Neuronal stem cell (in vitro differentiated cells): ENCODE measurements at regions not wholly inside any gene's neighbourhood (a gene's known extent, or its start where the extent isn't known, plus 50 kb on each side); places are given as distances from the start of the nearest gene placed in this dataset.

Experiments
- DNase-seq: peaks from one replicate; pipeline ENCODE4 v3.0.0-alpha.2; 2013; ENCODE audit warnings: low spot score
- H2AFZ ChIP-seq: one replicate; pipeline ENCODE4 v1.6.1; 2013; ENCODE audit warnings: mild to moderate bottlenecking, low read length, inconsistent platforms
- H2AK5ac ChIP-seq: 2 replicates; pipeline ENCODE4 v1.6.1; 2013; ENCODE audit warnings: low read depth, mild to moderate bottlenecking, inconsistent platforms, low read length, moderate library complexity, mixed read lengths
- H2BK120ac ChIP-seq: 2 replicates; pipeline ENCODE4 v1.6.1; 2013; ENCODE audit warnings: low read depth, mild to moderate bottlenecking, inconsistent platforms, low read length, moderate library complexity, mixed read lengths
- H2BK12ac ChIP-seq: one replicate; pipeline ENCODE4 v1.6.1; 2013; ENCODE audit warnings: low read length, inconsistent platforms
- H2BK15ac ChIP-seq: 2 replicates; pipeline ENCODE4 v1.6.1; 2013; ENCODE audit warnings: mild to moderate bottlenecking, low read length, inconsistent platforms, mixed read lengths
- H2BK5ac ChIP-seq: one replicate; pipeline ENCODE4 v1.6.1; 2013; ENCODE audit warnings: inconsistent platforms, mild to moderate bottlenecking, low read length, moderate library complexity
- H3K14ac ChIP-seq: one replicate; pipeline ENCODE4 v1.6.1; 2013; ENCODE audit warnings: low read length, inconsistent platforms
- H3K18ac ChIP-seq: 2 replicates; pipeline ENCODE4 v1.6.1; 2013; ENCODE audit warnings: low read length, inconsistent platforms
- H3K23ac ChIP-seq: 2 replicates; pipeline ENCODE4 v1.6.1; 2013; ENCODE audit warnings: low read depth, mild to moderate bottlenecking, mixed read lengths, low read length, inconsistent platforms; ENCODE audit not compliant: poor library complexity
- H3K27ac ChIP-seq: replicated peaks from 3 replicates; pipeline ENCODE4 v1.5.1; 2013; ENCODE audit warnings: low read length, inconsistent platforms
- H3K27me3 ChIP-seq, 3 experiments: 2 replicates each; pipeline ENCODE4 v1.6.1; 2013; ENCODE audit warnings: low read length in 3 of 3, mild to moderate bottlenecking in 2 of 3, inconsistent platforms in 1 of 3, low read depth in 1 of 3, mixed read lengths in 1 of 3, moderate library complexity in 1 of 3; ENCODE audit not compliant: control insufficient read depth in 3 of 3, insufficient read depth in 3 of 3
- H3K36me3 ChIP-seq, 2 donors: replicated peaks in 1 of 2; 2 replicates each; pipeline ENCODE4 v1.6.1; 2013; ENCODE audit warnings: low read length in 2 of 2; ENCODE audit not compliant: control insufficient read depth in 2 of 2, insufficient read depth in 2 of 2
- H3K4ac ChIP-seq: 2 replicates; pipeline ENCODE4 v1.6.1; 2013; ENCODE audit warnings: inconsistent platforms, mild to moderate bottlenecking, low read length, moderate library complexity
- H3K4me1 ChIP-seq, 2 donors: 1 replicate in 1 of 2; 2 replicates in 1 of 2; pipeline ENCODE4 v1.6.1; 2013; ENCODE audit warnings: low read length in 2 of 2, low read depth in 1 of 2; ENCODE audit not compliant: control insufficient read depth in 2 of 2, insufficient read depth in 1 of 2
- H3K4me2 ChIP-seq: one replicate; pipeline ENCODE4 v1.6.1; 2013; ENCODE audit warnings: mild to moderate bottlenecking, low read length, inconsistent platforms; ENCODE audit not compliant: insufficient read depth, poor library complexity, severe bottlenecking
- H3K4me3 ChIP-seq, 2 donors: 2 replicates each; pipeline ENCODE4 v1.5.1; 2013; ENCODE audit warnings: low read length in 2 of 2, mild to moderate bottlenecking in 2 of 2, inconsistent platforms in 1 of 2, moderate library complexity in 1 of 2
- H3K79me1 ChIP-seq: one replicate; pipeline ENCODE4 v1.6.1; 2013; ENCODE audit warnings: low read depth, mild to moderate bottlenecking, inconsistent platforms, low read length, moderate library complexity
- H3K9ac ChIP-seq: one replicate; pipeline ENCODE4 v1.6.1; 2013; ENCODE audit warnings: mild to moderate bottlenecking, low read depth, low read length, inconsistent platforms; ENCODE audit not compliant: poor library complexity
- H3K9me3 ChIP-seq, 2 donors: replicated peaks in 1 of 2; 2 replicates each; pipeline versions ENCODE3 to v1.6.1; 2013; ENCODE audit warnings: low read length in 2 of 2, mild to moderate bottlenecking in 2 of 2, inconsistent platforms in 1 of 2, low read depth in 1 of 2, mixed read lengths in 1 of 2, moderate library complexity in 1 of 2; ENCODE audit not compliant: control insufficient read depth in 2 of 2, insufficient read depth in 1 of 2
- H4K8ac ChIP-seq: one replicate; pipeline ENCODE4 v1.6.1; 2013; ENCODE audit warnings: low read depth, mild to moderate bottlenecking, inconsistent platforms, low read length, moderate library complexity
- H4K91ac ChIP-seq: one replicate; pipeline ENCODE4 v1.6.1; 2013; ENCODE audit warnings: low read length, low read depth, mild to moderate bottlenecking, inconsistent platforms; ENCODE audit not compliant: poor library complexity
- WGBS, 2 donors: extraction: QIAGEN DNeasy Blood & Tissue Kit; methylation state at CpG; one replicate each; pipeline ENCODE4 v1.1.7; 2013; ENCODE audit warnings: missing lambda C conversion rate in 2 of 2, mixed read lengths in 1 of 2; ENCODE audit not compliant: insufficient read length in 2 of 2, insufficient replicate concordance in 1 of 2; ENCODE audit errors: extremely low coverage in 2 of 2; 5-methylcytosine and 5-hydroxymethylcytosine counted together

DNA sequence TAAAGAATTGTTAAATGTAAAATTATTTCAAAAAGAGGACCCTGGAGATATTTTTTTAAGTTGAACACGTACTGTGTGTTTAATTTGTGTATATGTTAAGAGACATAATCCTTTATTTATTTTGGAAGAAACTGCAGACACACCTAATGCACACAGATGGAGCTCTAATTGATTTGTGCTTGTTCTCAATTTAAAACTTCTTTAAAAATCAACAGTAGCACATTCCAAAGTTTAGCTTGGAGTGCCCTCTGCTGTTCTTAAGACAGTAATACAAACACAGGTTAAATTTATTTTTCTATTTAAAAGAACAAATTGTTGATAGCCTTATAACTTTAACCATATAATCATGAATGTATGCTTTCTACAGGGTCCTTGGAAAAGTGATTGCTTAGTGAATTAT, 277.6 kb upstream of the ADAMTS16 start:
- Histone ChIP-seq H3K4me3 (no peak overlapping the region), H4K91ac (no peak overlapping the region), H3K14ac (no peak overlapping the region), H2BK5ac (no peak overlapping the region), H4K8ac (no peak overlapping the region), H3K18ac (no peak overlapping the region), H2BK15ac (no peak overlapping the region), H3K4me1 (no peaks in the 10 kb centered on the region), H2BK120ac (no peak overlapping the region), H3K23ac (no peak overlapping the region), H3K27ac (no peak overlapping the region), H3K4me2 (no peak overlapping the region), H3K27me3 (no peaks in the 10 kb centered on the region), H2BK12ac (no peak overlapping the region), H2AK5ac (no peak overlapping the region), H3K4ac (no peak overlapping the region), H2AFZ (no peak overlapping the region), H3K9ac (no peak overlapping the region), H3K36me3 (no peaks in the 10 kb centered on the region), H3K9me3 (peaks cover 0 to 3% of the 10 kb centered on the region in 2 donors), H3K79me1 (no peaks in the 10 kb centered on the region)
- no CpG with 5 or more reads among the region's 1 CpG for WGBS, 2 donors
- peak; percentile 29 for DNase-seq

GRCh38 chr5:4866131-4866659, 273.9 kb upstream of the ADAMTS16 start:
- no peak overlapping the region for H2BK5ac ChIP-seq

GRCh38 chr5:4866817-4867216, 273.3 kb upstream of the ADAMTS16 start:
- Histone ChIP-seq H3K4me3 (no peak overlapping the region), H3K14ac (no peak overlapping the region), H3K4me2 (no peak overlapping the region), H3K36me3 (no peaks in the 10 kb centered on the region), H3K9ac (no peak overlapping the region), H3K9me3 (peaks cover 0 to 3% of the 10 kb centered on the region in 2 donors), H3K27me3 (no peaks in the 10 kb centered on the region), H3K18ac (no peak overlapping the region), H3K27ac (no peak overlapping the region), H2BK5ac (no peak overlapping the region), H2AFZ (no peak overlapping the region), H3K4ac (no peak overlapping the region), H3K79me1 (no peaks in the 10 kb centered on the region), H2BK120ac (no peak overlapping the region), H2BK12ac (no peak overlapping the region), H3K23ac (no peak overlapping the region), H2BK15ac (no peak overlapping the region), H2AK5ac (no peak overlapping the region), H4K8ac (no peak overlapping the region), H3K4me1 (no peaks in the 10 kb centered on the region), H4K91ac (no peak overlapping the region)
- WGBS, 2 donors = no CpG with 5 or more reads among the region's 21 CpGs
- DNase-seq = no peak

More at GRCh38 chr5:4866131-4866659, 273.9 kb upstream of the ADAMTS16 start:
- no CpG with 5 or more reads among the region's 49 CpGs for WGBS, 2 donors
- no peak overlapping the region for H4K8ac ChIP-seq
- H3K4me2 ChIP-seq = no peak overlapping the region
- H2AFZ ChIP-seq = no peak overlapping the region
- H3K4me1 ChIP-seq = no peaks in the 10 kb centered on the region
- H3K9ac ChIP-seq = no peak overlapping the region
- no peak overlapping the region for H2BK15ac ChIP-seq
- H3K27ac ChIP-seq = no peak overlapping the region
- H4K91ac ChIP-seq = no peak overlapping the region
- H3K79me1 ChIP-seq = no peaks in the 10 kb centered on the region
- DNase-seq = no peak
- H3K4ac ChIP-seq = no peak overlapping the region
- H3K27me3 ChIP-seq = no peaks in the 10 kb centered on the region
- peak overlapping the region; percentile 67 for H3K14ac ChIP-seq
- H3K36me3 ChIP-seq = no peaks in the 10 kb centered on the region
- H3K9me3 ChIP-seq = peaks cover 0 to 3% of the 10 kb centered on the region in 2 donors
- no peak overlapping the region for H3K23ac ChIP-seq
- H2BK120ac ChIP-seq = no peak overlapping the region
- H3K18ac ChIP-seq = no peak overlapping the region
- H2AK5ac ChIP-seq = no peak overlapping the region
- H3K4me3 ChIP-seq = no peak overlapping the region
- H2BK12ac ChIP-seq = no peak overlapping the region

DNA sequence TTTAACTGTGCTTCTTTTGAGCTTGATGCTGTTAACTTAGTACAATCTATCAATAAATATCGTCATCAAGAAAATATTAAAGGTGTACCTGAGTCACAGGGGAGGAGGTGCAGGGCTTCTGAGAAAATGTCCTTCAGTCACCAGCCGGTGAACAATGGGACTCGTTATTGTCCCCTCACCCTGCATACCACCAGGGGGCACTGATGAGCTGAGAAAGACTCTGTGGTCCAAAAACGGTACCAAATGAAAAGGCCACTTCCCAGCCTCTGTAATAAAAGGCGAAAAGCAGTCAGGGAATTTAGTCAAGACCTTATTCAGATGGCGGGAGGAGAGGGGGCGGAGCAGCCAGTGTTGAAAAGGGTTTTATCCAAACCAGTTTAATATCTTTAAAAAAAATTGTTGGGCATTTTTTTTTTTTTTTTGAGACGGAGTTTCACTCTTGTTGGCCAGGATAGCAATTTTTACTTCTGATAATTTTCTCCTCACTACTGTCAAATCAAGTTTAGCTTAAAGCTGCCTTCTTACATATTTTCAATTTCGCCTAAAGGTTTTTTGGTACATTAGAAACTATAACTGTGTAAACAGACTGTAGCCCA, 271.9 kb upstream of the ADAMTS16 start:
- no CpG with 5 or more reads among the region's 9 CpGs for WGBS, 2 donors
- H4K8ac ChIP-seq = no peak overlapping the region
- H2AK5ac ChIP-seq = no peak overlapping the region
- H3K27ac ChIP-seq = no peak overlapping the region
- no peak overlapping the region for H4K91ac ChIP-seq
- no peak overlapping the region for H3K9ac ChIP-seq
- H3K23ac ChIP-seq = no peak overlapping the region
- H3K79me1 ChIP-seq = no peaks in the 10 kb centered on the region
- H3K27me3 ChIP-seq = no peaks in the 10 kb centered on the region
- H3K9me3 ChIP-seq = peaks cover 0 to 3% of the 10 kb centered on the region in 2 donors
- no peak overlapping the region for H2AFZ ChIP-seq
- H3K36me3 ChIP-seq = no peaks in the 10 kb centered on the region
- no peak overlapping the region for H2BK120ac ChIP-seq
- H3K14ac ChIP-seq = no peak overlapping the region
- no peak overlapping the region for H3K4me2 ChIP-seq
- DNase-seq = peak; percentile 52
- no peaks in the 10 kb centered on the region for H3K4me1 ChIP-seq
- H3K4me3 ChIP-seq = no peak overlapping the region
- H3K18ac ChIP-seq = no peak overlapping the region
- no peak overlapping the region for H2BK5ac ChIP-seq
- H2BK12ac ChIP-seq = no peak overlapping the region
- H3K4ac ChIP-seq = no peak overlapping the region
- no peak overlapping the region for H2BK15ac ChIP-seq
